Nephron (organoid): ENCODE measurements at regions not wholly inside any gene's neighbourhood (a gene's known extent, or its start where the extent isn't known, plus 50 kb on each side); places are given as distances from the start of the nearest gene placed in this dataset.
"Not testable (repeated sequence)": the region's sequence is repeated elsewhere in the genome, so short reads cannot be mapped to it uniquely, and the experiment has no call there.

Experiments
- H3K27ac Mint-ChIP-seq, 3 experiments: 2 replicates each; pipeline ENCODE4 v1.8.0; 2020; ENCODE audit warnings: mixed read lengths in 3 of 3, mild to moderate bottlenecking in 2 of 3, moderate library complexity in 1 of 3
- H3K27me3 Mint-ChIP-seq: 2 replicates; pipeline ENCODE4 v1.8.0; 2021; ENCODE audit warnings: low read depth, mild to moderate bottlenecking, moderate library complexity, mixed read lengths
- H3K36me3 Mint-ChIP-seq: 2 replicates; pipeline ENCODE4 v1.8.0; 2020; ENCODE audit warnings: low read depth, mixed read lengths
- H3K4me1 Mint-ChIP-seq: 2 replicates; pipeline ENCODE4 v1.8.0; 2020; ENCODE audit warnings: mixed read lengths
- H3K4me3 Mint-ChIP-seq, 3 experiments: 2 replicates each; pipeline ENCODE4 v1.8.0; 2020; ENCODE audit warnings: mild to moderate bottlenecking in 3 of 3, mixed read lengths in 3 of 3, moderate library complexity in 2 of 3
- H3K9me3 Mint-ChIP-seq: 2 replicates; pipeline ENCODE4 v1.8.0; 2020; ENCODE audit warnings: mixed read lengths
- TF ChIP-seq, protein P1 (sequence below), 3 experiments: fragments of 200-600 bp; sonication (generic); IDR thresholded peaks; one replicate each; pipeline ENCODE4 v1.5.0; 2021; ENCODE audit warnings: antibody characterized with exemption in 3 of 3; ENCODE audit not compliant: unreplicated experiment in 3 of 3

DNA sequence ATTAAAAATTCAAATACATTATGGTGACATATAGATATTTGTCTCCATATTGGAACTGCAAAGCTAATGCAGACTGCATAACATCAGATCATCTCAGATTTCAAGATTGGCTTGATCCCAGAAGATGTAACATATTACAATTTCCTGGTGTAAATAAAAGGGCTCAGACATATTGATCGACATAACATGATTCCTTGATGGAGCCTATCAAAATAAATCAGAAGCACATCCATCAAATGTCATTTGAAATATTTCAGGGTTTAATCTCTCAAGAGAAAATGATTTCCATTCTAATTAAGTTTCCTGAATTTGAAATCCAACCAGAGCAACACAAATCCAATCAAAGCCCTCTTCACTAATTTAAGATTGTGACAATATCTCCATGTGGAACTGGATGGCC, 75.1 kb upstream of the UNC13C start:
- Mint-ChIP-seq H3K9me3 (no peaks in the 10 kb centered on the region), H3K36me3 (no peaks in the 10 kb centered on the region), H3K27ac (no peak overlapping the region), H3K4me3 (no peak overlapping the region), H3K4me1 (no peaks in the 10 kb centered on the region), H3K27me3 (peaks cover 13% of the 10 kb centered on the region)
- TF ChIP-seq, protein P1, sequence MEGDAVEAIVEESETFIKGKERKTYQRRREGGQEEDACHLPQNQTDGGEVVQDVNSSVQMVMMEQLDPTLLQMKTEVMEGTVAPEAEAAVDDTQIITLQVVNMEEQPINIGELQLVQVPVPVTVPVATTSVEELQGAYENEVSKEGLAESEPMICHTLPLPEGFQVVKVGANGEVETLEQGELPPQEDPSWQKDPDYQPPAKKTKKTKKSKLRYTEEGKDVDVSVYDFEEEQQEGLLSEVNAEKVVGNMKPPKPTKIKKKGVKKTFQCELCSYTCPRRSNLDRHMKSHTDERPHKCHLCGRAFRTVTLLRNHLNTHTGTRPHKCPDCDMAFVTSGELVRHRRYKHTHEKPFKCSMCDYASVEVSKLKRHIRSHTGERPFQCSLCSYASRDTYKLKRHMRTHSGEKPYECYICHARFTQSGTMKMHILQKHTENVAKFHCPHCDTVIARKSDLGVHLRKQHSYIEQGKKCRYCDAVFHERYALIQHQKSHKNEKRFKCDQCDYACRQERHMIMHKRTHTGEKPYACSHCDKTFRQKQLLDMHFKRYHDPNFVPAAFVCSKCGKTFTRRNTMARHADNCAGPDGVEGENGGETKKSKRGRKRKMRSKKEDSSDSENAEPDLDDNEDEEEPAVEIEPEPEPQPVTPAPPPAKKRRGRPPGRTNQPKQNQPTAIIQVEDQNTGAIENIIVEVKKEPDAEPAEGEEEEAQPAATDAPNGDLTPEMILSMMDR (IDR thresholded peaks at IDR 0.05; ENCODE audit: unreplicated experiment in 3 of 3), result no peak

DNA sequence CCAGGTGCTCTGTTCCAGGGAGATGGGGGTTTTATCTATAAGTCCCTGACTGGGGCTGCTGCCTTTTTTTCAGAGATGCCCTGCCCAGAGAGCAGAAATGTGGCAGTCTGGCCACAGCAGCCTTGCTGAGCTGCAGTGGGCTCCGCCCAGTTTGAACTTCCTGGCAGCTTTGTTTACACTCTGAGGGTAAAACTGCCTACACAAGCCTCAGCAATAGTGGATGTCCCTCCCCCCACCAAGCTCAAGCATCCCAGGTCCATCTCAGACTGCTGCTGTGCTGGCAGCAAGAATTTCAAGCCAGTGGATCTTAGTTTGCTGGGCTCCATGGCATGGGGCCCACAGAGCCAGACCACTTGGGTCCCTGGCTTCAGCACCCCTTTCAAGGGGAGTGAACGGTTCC, 84.8 kb upstream of the UNC13C start:
- H3K27me3 Mint-ChIP-seq, H3K4me3 Mint-ChIP-seq, H3K27ac Mint-ChIP-seq, H3K4me1 Mint-ChIP-seq, H3K36me3 Mint-ChIP-seq: not testable (repeated sequence)
- H3K9me3 Mint-ChIP-seq, result peaks cover 14% of the 10 kb centered on the region

DNA sequence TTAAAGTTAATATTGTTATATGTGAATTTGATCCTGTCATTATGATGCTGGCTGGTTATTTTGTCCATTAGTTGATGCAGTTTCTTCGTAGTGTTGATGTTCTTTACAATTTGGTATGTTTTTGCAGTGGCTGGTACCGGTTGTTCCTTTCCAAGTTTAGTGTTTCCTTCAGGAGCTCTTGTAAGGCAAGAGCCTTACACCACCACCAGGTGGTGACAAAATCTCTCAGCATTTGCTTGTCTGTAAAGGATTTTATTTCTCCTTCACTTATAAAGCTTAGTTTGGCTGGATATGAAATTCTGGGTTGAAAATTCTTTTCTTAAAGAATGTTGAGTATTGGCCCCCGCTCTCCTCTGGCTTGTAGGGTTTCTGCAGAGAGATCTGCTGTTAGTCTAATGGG, 86.4 kb upstream of the UNC13C start:
- H3K9me3 Mint-ChIP-seq, result peaks cover 14% of the 10 kb centered on the region
- not testable (repeated sequence) for H3K4me1 Mint-ChIP-seq, H3K27me3 Mint-ChIP-seq, H3K36me3 Mint-ChIP-seq, H3K4me3 Mint-ChIP-seq, H3K27ac Mint-ChIP-seq

DNA sequence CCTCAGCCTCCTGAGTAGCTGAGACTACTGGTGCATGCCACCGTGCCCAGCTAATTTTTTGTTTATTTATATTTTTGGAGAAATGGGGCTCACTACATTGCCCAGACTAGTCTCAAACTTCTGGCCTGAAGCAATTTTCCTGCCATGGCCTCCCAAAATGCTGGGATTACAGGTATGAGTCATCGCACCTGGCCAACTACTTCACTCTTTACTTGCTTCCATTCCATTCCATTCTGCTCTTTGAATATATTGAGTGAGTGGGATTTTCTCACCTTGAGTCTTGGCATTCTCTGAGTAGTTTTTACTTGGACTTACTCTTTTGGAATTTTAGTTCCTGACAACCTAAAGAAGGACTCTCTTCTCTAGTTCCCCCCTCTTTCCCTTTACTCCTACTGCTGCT, 93.8 kb upstream of the UNC13C start:
- peaks cover 2% of the 10 kb centered on the region for H3K9me3 Mint-ChIP-seq
- TF ChIP-seq, protein P1 (IDR thresholded peaks at IDR 0.05; ENCODE audit: unreplicated experiment in 3 of 3), result no peak
- H3K36me3 Mint-ChIP-seq, result no peaks in the 10 kb centered on the region
- no peaks in the 10 kb centered on the region for H3K4me1 Mint-ChIP-seq
- no peak overlapping the region for H3K27ac Mint-ChIP-seq
- H3K27me3 Mint-ChIP-seq, result no peaks in the 10 kb centered on the region
- no peak overlapping the region for H3K4me3 Mint-ChIP-seq

DNA sequence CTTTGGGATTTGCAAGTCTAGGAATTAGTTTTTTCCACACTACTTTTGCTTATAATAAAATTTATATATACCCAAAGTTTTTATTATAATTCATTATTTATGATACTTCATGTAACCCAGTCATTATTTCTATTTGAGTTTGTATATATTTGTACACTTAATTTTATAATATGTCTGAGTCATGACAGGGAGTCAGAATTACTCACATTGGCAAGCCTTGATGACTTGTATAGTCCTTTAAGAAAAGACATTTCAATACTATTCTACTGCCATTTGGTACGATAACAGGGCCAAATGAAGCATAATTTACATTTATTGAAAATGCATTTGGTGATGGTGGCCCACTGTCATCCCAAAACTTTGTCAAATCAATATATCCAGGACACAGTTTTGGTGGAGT, 95.9 kb upstream of the UNC13C start:
- Mint-ChIP-seq H3K4me1 (no peaks in the 10 kb centered on the region), H3K27me3 (no peaks in the 10 kb centered on the region), H3K9me3 (peaks cover 2% of the 10 kb centered on the region), H3K36me3 (no peaks in the 10 kb centered on the region), H3K27ac (no peak overlapping the region), H3K4me3 (no peak overlapping the region)
- TF ChIP-seq, protein P1 (IDR thresholded peaks at IDR 0.05; ENCODE audit: unreplicated experiment in 3 of 3), result no peak

DNA sequence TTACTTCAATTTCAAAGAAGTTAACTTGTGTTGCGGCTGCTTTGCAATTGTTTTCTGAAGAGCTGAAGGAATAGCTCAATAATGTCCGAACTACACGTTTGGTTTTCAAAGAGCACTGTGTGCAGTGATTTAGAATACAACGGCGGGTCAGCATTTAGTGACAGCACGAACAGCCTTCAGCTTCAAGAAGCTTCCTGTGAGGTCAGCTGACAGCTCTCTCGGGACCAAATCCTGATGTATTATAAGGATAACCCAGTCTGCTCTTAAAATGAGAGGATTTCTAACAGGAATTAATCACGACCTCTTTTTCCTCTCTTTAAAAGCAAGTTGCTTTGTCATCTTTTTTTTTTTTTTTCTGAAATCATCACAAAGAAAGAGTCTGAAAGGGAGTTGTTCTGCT, 97.9 kb upstream of the UNC13C start:
- Mint-ChIP-seq H3K4me1 (no peaks in the 10 kb centered on the region), H3K27ac (peak overlapping the region in 1 of 3 experiments; percentile 8), H3K9me3 (peaks cover 2% of the 10 kb centered on the region), H3K27me3 (no peaks in the 10 kb centered on the region), H3K4me3 (peak overlapping the region in 1 of 3 experiments; percentile 33), H3K36me3 (no peaks in the 10 kb centered on the region)
- TF ChIP-seq, protein P1 (IDR thresholded peaks at IDR 0.05; ENCODE audit: unreplicated experiment in 3 of 3), result no peak

DNA sequence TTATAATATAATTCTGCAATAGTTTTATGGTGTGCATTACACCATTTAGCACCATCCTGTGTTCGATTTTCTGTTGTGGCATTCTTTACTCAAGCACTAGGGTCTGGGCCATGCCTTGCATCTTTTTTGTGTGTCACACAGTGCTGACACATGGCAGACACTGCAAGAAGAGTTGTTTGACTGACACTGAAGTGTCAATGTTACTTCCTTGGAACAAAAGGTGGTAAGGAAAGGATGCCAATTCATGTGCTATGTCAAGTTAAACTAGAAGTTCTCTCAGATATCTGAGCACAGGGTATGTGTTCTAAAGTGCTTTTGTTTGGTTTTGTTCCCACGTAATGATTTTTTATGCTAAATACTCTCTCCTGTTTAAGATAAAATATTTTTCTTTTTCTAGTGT, 102.5 kb upstream of the UNC13C start:
- Mint-ChIP-seq H3K27me3 (no peaks in the 10 kb centered on the region), H3K9me3 (peaks cover 6% of the 10 kb centered on the region)

More for the DNA sequence above, 102.5 kb upstream of the UNC13C start:
- no peak overlapping the region for H3K4me3 Mint-ChIP-seq
- H3K36me3 Mint-ChIP-seq, result no peaks in the 10 kb centered on the region
- TF ChIP-seq, protein P1 (IDR thresholded peaks at IDR 0.05; ENCODE audit: unreplicated experiment in 3 of 3), result no peak
- no peaks in the 10 kb centered on the region for H3K4me1 Mint-ChIP-seq
- no peak overlapping the region for H3K27ac Mint-ChIP-seq
